ENCODE measurements at regions not wholly inside any gene's neighbourhood (a gene's known extent, or its start where the extent isn't known, plus 50 kb on each side); places are given as distances from the start of the nearest gene placed in this dataset.

DNA sequence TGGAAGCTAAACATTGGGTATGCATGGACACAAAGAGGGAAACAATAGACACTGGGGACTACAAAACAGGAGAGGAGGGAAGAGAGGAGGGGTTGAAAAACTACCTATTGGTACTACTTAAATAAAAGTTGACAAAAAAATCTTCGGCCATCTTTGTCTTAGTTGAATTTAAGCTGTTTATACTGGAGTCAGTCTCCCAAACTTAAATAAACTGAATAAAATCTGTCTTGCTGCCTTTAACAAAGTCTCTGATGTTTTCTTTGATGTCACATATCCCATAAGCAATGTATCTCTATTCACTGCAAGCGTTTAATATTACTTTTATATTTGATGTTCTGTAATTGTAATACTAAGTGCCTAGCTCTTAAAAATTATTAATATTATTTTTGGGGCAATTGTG lies 409.2 kb upstream of the EPHA7 start:
- no peak for DNase-seq (ENCODE audit: low read depth, low spot score)
- no peak for ATAC-seq
- ChIA-PET CTCF (no interaction called here), POLR2A (no interaction called here)
- no peak overlapping the region for H3K27ac ChIP-seq (ENCODE audit: low read length)
- H3K9me3 ChIP-seq (ENCODE audit: control insufficient read depth, insufficient read depth, low read depth, low read length): no peaks in the 10 kb centered on the region; the same call in 1 of the 2 replicates
- no peaks in the 10 kb centered on the region for H3K27me3 ChIP-seq (ENCODE audit: control insufficient read depth, insufficient read depth, low read length)
- no TSS peak for BruUV-seq (replicated peaks)
- H3K4me3 ChIP-seq (ENCODE audit: low read depth in 2 of 2, low read length in 2 of 2): no peak overlapping the region
- intact Hi-C loops (cut with micrococcal nuclease; ENCODE audit: unreplicated experiment) (no loop called here), in situ Hi-C loops (cut with HindIII; ENCODE audit: low pct_unique_long_range_greater_than_20kb, low sequenced_read_pairs) (no loop called here)
- no peaks in the 10 kb centered on the region for H3K36me3 ChIP-seq (ENCODE audit: control insufficient read depth, insufficient read depth, low read length)
- TF ChIP-seq, protein P1, sequence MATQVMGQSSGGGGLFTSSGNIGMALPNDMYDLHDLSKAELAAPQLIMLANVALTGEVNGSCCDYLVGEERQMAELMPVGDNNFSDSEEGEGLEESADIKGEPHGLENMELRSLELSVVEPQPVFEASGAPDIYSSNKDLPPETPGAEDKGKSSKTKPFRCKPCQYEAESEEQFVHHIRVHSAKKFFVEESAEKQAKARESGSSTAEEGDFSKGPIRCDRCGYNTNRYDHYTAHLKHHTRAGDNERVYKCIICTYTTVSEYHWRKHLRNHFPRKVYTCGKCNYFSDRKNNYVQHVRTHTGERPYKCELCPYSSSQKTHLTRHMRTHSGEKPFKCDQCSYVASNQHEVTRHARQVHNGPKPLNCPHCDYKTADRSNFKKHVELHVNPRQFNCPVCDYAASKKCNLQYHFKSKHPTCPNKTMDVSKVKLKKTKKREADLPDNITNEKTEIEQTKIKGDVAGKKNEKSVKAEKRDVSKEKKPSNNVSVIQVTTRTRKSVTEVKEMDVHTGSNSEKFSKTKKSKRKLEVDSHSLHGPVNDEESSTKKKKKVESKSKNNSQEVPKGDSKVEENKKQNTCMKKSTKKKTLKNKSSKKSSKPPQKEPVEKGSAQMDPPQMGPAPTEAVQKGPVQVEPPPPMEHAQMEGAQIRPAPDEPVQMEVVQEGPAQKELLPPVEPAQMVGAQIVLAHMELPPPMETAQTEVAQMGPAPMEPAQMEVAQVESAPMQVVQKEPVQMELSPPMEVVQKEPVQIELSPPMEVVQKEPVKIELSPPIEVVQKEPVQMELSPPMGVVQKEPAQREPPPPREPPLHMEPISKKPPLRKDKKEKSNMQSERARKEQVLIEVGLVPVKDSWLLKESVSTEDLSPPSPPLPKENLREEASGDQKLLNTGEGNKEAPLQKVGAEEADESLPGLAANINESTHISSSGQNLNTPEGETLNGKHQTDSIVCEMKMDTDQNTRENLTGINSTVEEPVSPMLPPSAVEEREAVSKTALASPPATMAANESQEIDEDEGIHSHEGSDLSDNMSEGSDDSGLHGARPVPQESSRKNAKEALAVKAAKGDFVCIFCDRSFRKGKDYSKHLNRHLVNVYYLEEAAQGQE (IDR thresholded peaks at IDR 0.05; ENCODE audit: insufficient read depth in 1 of 2, low read depth in 2 of 2, low read length in 1 of 2): no peak
- TF ChIP-seq, protein P2, sequence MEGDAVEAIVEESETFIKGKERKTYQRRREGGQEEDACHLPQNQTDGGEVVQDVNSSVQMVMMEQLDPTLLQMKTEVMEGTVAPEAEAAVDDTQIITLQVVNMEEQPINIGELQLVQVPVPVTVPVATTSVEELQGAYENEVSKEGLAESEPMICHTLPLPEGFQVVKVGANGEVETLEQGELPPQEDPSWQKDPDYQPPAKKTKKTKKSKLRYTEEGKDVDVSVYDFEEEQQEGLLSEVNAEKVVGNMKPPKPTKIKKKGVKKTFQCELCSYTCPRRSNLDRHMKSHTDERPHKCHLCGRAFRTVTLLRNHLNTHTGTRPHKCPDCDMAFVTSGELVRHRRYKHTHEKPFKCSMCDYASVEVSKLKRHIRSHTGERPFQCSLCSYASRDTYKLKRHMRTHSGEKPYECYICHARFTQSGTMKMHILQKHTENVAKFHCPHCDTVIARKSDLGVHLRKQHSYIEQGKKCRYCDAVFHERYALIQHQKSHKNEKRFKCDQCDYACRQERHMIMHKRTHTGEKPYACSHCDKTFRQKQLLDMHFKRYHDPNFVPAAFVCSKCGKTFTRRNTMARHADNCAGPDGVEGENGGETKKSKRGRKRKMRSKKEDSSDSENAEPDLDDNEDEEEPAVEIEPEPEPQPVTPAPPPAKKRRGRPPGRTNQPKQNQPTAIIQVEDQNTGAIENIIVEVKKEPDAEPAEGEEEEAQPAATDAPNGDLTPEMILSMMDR (IDR thresholded peaks at IDR 0.05): no peak
- TF ChIP-seq SIN3A (IDR thresholded peaks at IDR 0.05; ENCODE audit: borderline replicate concordance, insufficient read depth, low read depth, low read length) (no peak), POLR2AphosphoS5 (IDR thresholded peaks at IDR 0.05; ENCODE audit: low read depth, low read length) (no peak), TCF7L2 (IDR thresholded peaks at IDR 0.05; ENCODE audit: low read depth, low read length) (no peak)
- no peaks in the 10 kb centered on the region for H3K4me1 ChIP-seq (ENCODE audit: control insufficient read depth, insufficient read depth, low read length)

DNA sequence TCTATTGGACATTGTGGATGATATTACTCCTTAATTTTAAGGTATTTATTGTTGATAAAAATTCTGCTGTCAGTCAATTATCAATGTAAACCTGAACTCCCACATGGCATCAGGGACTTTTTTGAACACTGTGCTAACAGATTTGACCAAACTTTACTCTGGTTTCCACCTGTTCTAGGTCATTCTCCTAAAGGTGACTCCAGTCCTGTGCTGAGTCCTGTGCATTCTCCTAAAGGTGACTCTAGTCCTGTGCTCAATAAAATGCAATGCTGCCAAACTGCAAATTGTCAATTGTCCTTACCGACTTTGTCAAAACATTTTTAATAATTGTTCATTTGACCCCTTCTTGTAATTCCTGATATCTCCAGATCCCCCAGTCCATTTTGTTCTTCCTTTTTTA lies 408.4 kb upstream of the EPHA7 start:
- CTCF ChIA-PET: no interaction called here
- DNase-seq (ENCODE audit: low read depth, low spot score): no peak
- intact Hi-C loops (cut with micrococcal nuclease; ENCODE audit: unreplicated experiment): no loop called here
- Histone ChIP-seq H3K27ac (ENCODE audit: low read length) (no peak overlapping the region), H3K36me3 (ENCODE audit: control insufficient read depth, insufficient read depth, low read length) (no peaks in the 10 kb centered on the region), H3K4me1 (ENCODE audit: control insufficient read depth, insufficient read depth, low read length) (no peaks in the 10 kb centered on the region), H3K9me3 (ENCODE audit: control insufficient read depth, insufficient read depth, low read depth, low read length) (no peaks in the 10 kb centered on the region; the same call in 1 of the 2 replicates), H3K27me3 (ENCODE audit: control insufficient read depth, insufficient read depth, low read length) (no peaks in the 10 kb centered on the region), H3K4me3 (ENCODE audit: low read depth in 2 of 2, low read length in 2 of 2) (no peak overlapping the region)
- POLR2A ChIA-PET: no interaction called here
- in situ Hi-C loops (cut with HindIII; ENCODE audit: low pct_unique_long_range_greater_than_20kb, low sequenced_read_pairs): no loop called here
- BruUV-seq (replicated peaks): no TSS peak
- TF ChIP-seq, protein P2 (IDR thresholded peaks at IDR 0.05): no peak
- TF ChIP-seq POLR2AphosphoS5 (IDR thresholded peaks at IDR 0.05; ENCODE audit: low read depth, low read length): no peak
- TF ChIP-seq, protein P1 (IDR thresholded peaks at IDR 0.05; ENCODE audit: insufficient read depth in 1 of 2, low read depth in 2 of 2, low read length in 1 of 2): no peak
- TF ChIP-seq SIN3A (IDR thresholded peaks at IDR 0.05; ENCODE audit: borderline replicate concordance, insufficient read depth, low read depth, low read length): no peak
- TF ChIP-seq TCF7L2 (IDR thresholded peaks at IDR 0.05; ENCODE audit: low read depth, low read length): no peak
- no peak for ATAC-seq
